ENCODE measurements at regions not wholly inside any gene's neighbourhood (a gene's known extent, or its start where the extent isn't known, plus 50 kb on each side); places are given as distances from the start of the nearest gene placed in this dataset.
"Not testable (repeated sequence)": the region's sequence is repeated elsewhere in the genome, so short reads cannot be mapped to it uniquely, and the experiment has no call there.

GRCh38 chr1:104061637-104062036, 311.9 kb downstream of the AMY1C start:
- H3K27me3 Mint-ChIP-seq (ENCODE audit: low read depth); H3K23ac ChIP-seq (ENCODE audit: insufficient read length, low read depth, low read length); H3K9ac ChIP-seq (ENCODE audit: extremely low read depth, insufficient read length, low read length); H2BK15ac ChIP-seq (ENCODE audit: low read depth, low read length); H4K8ac ChIP-seq (replicated peaks; ENCODE audit: insufficient read length, low read depth, low read length); H3K27me3 ChIP-seq (ENCODE audit: insufficient read depth, low read length); H3K27ac Mint-ChIP-seq; H3K56ac ChIP-seq (ENCODE audit: insufficient read length, low read depth, low read length); H3K27ac ChIP-seq (ENCODE audit: insufficient read length, low read depth, low read length); H3K79me2 ChIP-seq (ENCODE audit: insufficient read depth, low read length); H3K36me3 Mint-ChIP-seq (ENCODE audit: insufficient read depth in 1 of 3, low read depth in 3 of 3); H4K20me1 ChIP-seq (ENCODE audit: control insufficient read depth, insufficient read depth, insufficient read length); H3K9me3 ChIP-seq (ENCODE audit: control insufficient read depth, low read depth, low read length); H3K9me3 Mint-ChIP-seq; H3K23me2 ChIP-seq (ENCODE audit: insufficient read length, low read depth, low read length, poor library complexity, severe bottlenecking); H4K91ac ChIP-seq (ENCODE audit: insufficient read length, low read depth, low read length); H3K4me1 ChIP-seq (ENCODE audit: insufficient read depth, low read length); H3K18ac ChIP-seq (ENCODE audit: insufficient read length, low read depth, low read length); DNase-seq; H3K79me1 ChIP-seq (ENCODE audit: insufficient read depth, low read depth, low read length, poor library complexity, severe bottlenecking); H3K14ac ChIP-seq (ENCODE audit: insufficient read depth, low read length); H2BK5ac ChIP-seq (ENCODE audit: insufficient read length, low read length); H4K5ac ChIP-seq (ENCODE audit: insufficient read length, low read depth, low read length); H2BK12ac ChIP-seq (ENCODE audit: insufficient read length, low read depth, low read length); H3K4me2 ChIP-seq (ENCODE audit: insufficient read depth, insufficient read length, low read length); H3T11ph ChIP-seq (ENCODE audit: low read length); H3K4ac ChIP-seq (ENCODE audit: low read depth, low read length); H3K4me3 Mint-ChIP-seq; H2AK5ac ChIP-seq (ENCODE audit: insufficient read length, low read length); H2BK20ac ChIP-seq (ENCODE audit: low read depth, low read length, poor library complexity, severe bottlenecking); H2BK120ac ChIP-seq (ENCODE audit: low read depth, low read length, poor library complexity, severe bottlenecking); H3K4me1 Mint-ChIP-seq; H2AFZ ChIP-seq (ENCODE audit: low read length): not testable (repeated sequence)
- no CpG with 5 or more reads among the region's 3 CpGs for WGBS (ENCODE audit: extremely low coverage, insufficient read length, low lambda C conversion rate)

Measured in H9 (cell line).